Activated T-cell treated with anti-CD3 and anti-CD28 coated beads, Interleukin-2, amount 50 U/mL, for 48 hours (primary cell): ENCODE measurements at regions not wholly inside any gene's neighbourhood (a gene's known extent, or its start where the extent isn't known, plus 50 kb on each side); places are given as distances from the start of the nearest gene placed in this dataset.
"Not testable (repeated sequence)": the region's sequence is repeated elsewhere in the genome, so short reads cannot be mapped to it uniquely, and the experiment has no call there.

Experiments
- DNase-seq, 2 experiments: peaks; one replicate each; pipeline ENCODE4 v3.0.0-alpha.2; 2020

DNA sequence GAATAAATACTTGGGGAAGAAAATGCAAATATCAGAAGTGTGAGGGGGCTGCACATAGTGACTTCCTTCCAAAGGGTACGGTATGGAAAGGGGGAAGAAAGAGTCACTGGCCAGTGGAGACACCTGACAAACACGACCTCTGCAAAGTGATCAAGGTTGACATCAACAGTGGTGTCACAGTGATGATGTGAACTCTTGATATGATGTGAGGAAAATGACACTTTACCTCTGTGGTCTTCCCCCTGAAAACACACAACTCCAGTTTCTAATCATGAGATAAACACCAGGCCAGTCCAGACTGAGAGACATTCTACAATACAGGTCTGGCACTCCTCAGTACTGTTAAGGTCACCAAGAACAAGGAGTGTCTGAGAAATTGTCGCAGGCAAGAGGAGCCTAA, 169.7 kb downstream of the BUB3 start:
- DNase-seq = no peak

DNA sequence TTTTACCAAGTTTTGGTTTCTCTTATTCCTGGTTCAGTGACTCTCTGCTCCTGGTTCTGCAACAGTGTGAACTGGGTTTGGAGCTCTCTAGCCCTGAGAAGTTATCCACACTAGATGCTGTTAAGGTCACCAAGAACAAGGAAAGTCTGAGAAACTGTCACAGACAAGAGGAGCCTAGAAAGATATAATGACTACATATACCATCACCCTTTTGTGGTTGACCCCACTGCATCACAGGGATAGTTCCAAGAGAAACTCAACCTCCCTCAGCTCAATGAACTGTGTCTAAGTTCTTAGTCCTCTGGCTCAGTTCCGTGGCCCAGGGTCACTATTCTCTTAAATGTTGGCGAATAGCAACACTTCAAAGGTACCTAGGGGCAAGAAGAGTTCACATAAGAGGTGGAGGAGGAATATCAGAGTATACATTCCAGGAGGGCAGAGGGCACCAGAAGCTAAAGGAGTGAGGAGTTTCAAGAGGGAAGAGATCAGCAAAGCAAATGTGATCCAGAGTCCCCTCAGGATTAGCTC, 171.5 kb downstream of the BUB3 start:
- no peak for DNase-seq

GRCh38 chr10:123326674-123327073, 172.5 kb downstream of the BUB3 start:
- no peak for DNase-seq

DNA sequence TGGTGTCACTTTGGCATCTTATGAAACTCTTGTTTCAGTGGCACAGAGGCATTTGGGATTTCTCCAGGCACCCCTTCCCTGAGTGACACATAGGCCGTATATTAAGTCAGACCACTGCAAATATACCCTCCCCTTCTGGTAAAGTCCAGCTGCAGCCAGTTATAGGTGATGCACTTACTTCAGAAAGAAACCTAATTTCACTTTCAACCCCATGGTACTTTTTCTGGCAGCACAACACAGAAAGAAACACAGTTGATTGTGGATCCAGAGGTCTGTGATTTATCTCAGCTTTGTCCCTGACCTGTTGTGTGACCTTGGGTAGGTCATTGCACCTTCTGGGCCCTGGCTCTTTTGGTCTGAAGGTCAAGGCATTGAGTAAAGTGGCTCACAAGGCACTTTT, 173.2 kb downstream of the BUB3 start:
- no peak for DNase-seq

DNA sequence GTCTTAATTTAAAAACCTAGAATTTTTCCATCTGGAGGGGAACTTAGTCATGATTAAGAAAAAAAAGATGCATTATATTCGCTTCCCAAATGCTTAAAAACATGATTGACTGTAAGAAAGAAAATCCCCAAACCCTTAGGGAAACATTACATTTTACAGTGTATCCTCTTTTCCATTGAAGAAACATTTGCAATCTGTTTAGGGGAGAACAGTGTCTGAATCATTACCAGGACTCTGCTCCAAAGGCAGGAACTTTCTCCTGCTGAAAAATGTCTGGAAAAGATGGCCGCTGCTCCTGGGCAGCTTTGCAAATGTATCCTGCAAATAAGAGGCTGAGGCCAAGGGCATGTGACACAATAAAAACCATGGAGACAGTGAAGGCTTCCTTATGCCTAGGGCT, 173.7 kb downstream of the BUB3 start:
- DNase-seq = no peak

DNA sequence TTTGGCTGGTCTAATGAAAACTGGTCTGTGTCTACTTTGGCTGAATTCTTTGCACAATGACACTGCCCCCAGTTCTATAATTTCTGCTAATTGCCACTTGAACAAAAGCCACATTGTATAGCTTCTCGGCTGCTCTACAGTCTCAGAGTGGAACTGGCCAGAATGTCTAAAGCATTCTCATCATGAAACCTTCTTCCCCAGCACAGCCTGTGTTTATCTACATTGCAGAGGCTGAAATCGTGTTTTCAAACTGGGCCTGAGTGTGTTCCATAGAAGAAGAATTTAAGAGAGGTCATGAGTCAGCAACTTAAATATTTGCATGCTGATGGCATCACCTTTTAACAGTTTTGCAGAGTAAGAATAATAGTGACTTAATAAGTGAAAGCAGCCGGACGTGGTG, 177.2 kb downstream of the BUB3 start:
- DNase-seq = no peak

GRCh38 chr10:123346581-123346980, 192.4 kb downstream of the BUB3 start:
- DNase-seq = no peak

GRCh38 chr10:123348691-123349572, 194.7 kb downstream of the BUB3 start:
- DNase-seq = no peak

- no peak for DNase-seq
Observed at GRCh38 chr10:123351715-123352114, 197.5 kb downstream of the BUB3 start.

DNA sequence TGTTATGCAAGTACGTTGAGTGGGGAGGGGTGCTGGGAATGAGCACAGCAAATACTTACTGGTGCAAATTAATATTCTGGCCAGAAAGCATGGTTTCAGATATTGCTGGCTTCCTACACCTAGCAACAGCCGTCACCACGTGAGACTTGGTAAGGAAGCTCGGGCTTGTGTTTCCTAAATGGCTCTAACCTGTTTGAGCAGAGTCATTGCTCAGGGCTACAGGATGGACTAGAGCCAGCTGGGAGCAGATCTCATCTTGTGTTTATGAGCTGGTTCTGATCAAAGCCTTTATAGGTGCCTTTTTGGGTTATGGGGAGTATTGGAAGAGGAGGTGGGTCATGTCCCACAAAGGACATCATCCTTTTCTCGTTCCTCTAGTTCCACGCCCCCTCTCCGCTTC, 200.3 kb downstream of the BUB3 start:
- no peak for DNase-seq

GRCh38 chr10:123355748-123356481, 201.7 kb downstream of the BUB3 start:
- DNase-seq = no peak

DNA sequence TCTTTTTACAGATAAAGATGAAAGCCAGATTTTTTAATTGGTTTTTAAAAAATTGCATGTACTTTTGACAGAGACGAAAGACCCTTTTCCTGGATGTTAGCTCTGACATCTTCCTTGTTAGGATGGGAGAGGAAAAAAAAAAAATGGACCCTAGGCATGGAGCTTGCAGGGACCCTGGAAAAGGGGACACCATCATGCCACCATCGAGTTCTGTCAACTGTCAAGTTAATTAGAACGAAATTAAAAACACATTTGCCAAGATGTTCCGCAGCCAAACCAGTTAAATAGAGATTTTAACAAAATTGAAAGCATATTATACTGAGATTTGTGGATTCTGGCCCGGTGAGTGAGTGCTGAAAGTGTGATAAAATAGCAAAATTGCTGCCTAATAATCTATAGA, 202.6 kb downstream of the BUB3 start:
- DNase-seq = no peak

GRCh38 chr10:123357421-123357930, 203.3 kb downstream of the BUB3 start:
- DNase-seq = no peak

DNA sequence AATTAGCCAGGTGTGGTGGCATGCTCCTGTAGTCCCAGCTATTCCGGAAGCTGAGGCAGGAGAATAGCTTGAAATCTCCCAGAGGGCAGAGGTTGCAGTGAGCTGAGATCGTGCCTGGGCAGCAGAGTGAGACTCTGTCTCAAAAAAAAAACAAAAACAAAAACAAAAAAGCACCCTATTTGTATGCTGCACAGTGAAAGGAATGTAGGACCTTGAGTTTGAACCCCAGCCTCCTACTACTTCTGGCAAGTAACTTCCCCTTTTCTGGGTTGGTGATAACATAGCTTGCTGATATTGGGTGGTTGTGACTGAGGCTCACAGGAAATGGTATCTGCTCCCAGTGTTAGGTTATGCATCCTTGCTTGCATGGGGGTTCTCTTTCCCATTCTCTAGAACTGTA, 205.3 kb downstream of the BUB3 start:
- no peak for DNase-seq

DNA sequence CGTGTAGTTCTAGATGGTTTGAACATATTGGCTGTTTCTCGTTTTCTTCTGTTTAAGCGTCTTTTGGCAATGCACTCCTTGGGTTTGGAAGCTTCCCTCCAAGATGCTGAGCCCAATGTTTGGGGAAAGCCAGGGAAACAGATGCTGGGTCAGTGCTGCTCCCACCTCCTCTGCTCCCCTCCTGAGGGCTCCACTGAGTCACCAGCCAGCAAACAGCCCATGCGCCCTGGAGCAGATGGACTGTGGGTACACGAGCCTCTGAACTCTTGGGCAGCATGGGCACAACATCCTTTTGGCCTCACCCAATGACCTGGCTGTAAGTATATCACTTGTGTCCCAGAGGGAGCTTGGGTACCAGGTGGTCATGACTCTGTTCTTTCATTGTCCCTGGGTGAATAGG, 207.6 kb downstream of the BUB3 start:
- DNase-seq = no peak

GRCh38 chr10:123367195-123367594, 213.0 kb downstream of the BUB3 start:
- no peak for DNase-seq

DNA sequence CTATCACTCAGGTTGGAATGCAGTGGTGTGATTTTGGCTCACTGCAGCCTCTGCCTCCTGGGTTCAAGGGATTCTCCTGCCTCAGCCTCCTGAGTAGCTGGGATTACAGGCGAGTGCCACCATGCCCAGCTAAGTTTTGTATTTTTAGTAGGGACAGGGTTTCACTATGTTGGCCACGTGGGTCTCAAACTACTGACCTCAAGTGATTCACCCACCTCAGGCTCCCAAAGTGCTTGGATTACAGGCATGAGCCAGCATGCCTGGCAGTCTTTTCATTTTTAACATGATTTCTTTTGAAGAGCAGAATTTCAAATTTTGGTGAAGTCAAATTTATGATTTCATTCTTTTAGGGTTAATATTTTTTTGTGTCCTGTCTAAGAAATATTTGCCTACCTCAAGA, 217.4 kb downstream of the BUB3 start:
- not testable (repeated sequence) for DNase-seq

- DNase-seq = no peak
Observed at GRCh38 chr10:123373591-123373990, 219.4 kb downstream of the BUB3 start.

- DNase-seq = no peak
Observed at GRCh38 chr10:123375097-123375496, 220.9 kb downstream of the BUB3 start.

DNA sequence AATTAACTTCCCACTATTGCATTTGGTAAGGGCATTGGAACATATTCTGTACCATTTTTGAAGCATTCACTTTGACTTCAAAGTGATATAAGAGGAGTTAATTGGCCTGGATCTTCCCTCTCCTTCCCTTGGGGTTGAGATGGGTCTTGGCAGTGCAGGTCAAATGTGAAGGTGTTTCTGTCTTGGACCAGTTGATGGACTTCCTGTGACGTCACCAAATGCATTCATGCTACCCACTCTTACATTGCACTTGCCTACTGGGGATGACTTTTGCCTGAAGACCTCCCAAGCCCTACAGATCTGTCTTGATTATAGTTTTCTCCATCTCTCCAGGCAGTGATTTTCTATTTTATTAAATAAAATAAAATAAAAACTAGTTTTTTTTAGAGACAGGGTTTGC, 221.5 kb downstream of the BUB3 start:
- no peak for DNase-seq

GRCh38 chr10:123377883-123378282, 223.7 kb downstream of the BUB3 start:
- no peak for DNase-seq

DNA sequence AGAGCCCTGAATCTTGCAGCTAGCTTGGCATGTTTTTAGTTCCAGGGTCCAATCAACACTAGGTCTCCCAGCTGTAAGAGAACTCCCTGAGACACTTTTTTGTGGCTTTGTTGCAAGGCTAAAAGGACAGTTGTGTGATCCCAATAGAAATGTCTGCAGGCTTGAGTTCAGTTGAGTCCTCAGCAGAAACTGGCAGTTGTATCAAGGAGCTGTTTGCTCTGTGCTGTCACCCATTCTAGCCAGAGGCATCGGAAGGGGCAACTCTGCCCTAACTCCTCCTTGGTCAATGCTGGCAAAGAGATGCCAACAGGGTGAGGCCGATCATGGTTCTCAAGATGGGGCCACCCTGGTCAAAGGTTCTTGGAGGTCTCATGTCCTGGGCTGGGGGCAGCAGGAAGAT, 224.1 kb downstream of the BUB3 start:
- no peak for DNase-seq

GRCh38 chr10:123379156-123379555, 225.0 kb downstream of the BUB3 start:
- no peak for DNase-seq
